WTC11 (cell line): ENCODE measurements at regions not wholly inside any gene's neighbourhood (a gene's known extent, or its start where the extent isn't known, plus 50 kb on each side); places are given as distances from the start of the nearest gene placed in this dataset.

Source experiments
- ATAC-seq: fragments of 200-7000 bp; cut with Tn5 transposase; 2 replicates; pipeline ENCODE4 v1.10.0; 2021; ENCODE audit warnings: mild to moderate bottlenecking, moderate library complexity
- CTCF ChIA-PET: fragments of 300-600 bp; sonication (Branson Sonifier 250); formaldehyde crosslinking; loops from one replicate; lab custom pipeline; 2021; ENCODE audit warnings: antibody characterized with exemption; lab: Charles Lee
- POLR2A ChIA-PET: fragments of 350-600 bp; sonication (Branson Sonifier 250); formaldehyde crosslinking; loops from one replicate; lab custom pipeline; 2021; ENCODE audit warnings: antibody characterized with exemption; lab: Charles Lee
- DNase-seq: peaks from one replicate; pipeline ENCODE4 v3.0.0; 2021; ENCODE audit warnings: low spot score
- H3K27ac Mint-ChIP-seq: 2 replicates; pipeline ENCODE4 v1.8.0; 2021; ENCODE audit warnings: mixed read lengths
- H3K27me3 Mint-ChIP-seq: 2 replicates; pipeline ENCODE4 v1.8.0; 2021; ENCODE audit warnings: low read depth, mild to moderate bottlenecking, moderate library complexity, mixed read lengths
- H3K36me3 Mint-ChIP-seq: 2 replicates; pipeline ENCODE4 v1.8.0; 2021; ENCODE audit warnings: mixed read lengths
- H3K4me1 Mint-ChIP-seq: 2 replicates; pipeline ENCODE4 v1.8.0; 2022; ENCODE audit warnings: mixed read lengths
- H3K4me3 Mint-ChIP-seq: 2 replicates; pipeline ENCODE4 v1.8.0; 2021; ENCODE audit warnings: mild to moderate bottlenecking, moderate library complexity, mixed read lengths
- H3K9me3 Mint-ChIP-seq: 2 replicates; pipeline ENCODE4 v1.8.0; 2021; ENCODE audit warnings: mixed read lengths
- ATF2 ChIP-seq: sonication (generic); formaldehyde crosslinking; IDR thresholded peaks from 2 replicates; pipeline ENCODE4 v1.8.1; 2022; ENCODE audit warnings: low read depth, missing genetic modification reagents, borderline replicate concordance
- ATF3 ChIP-seq: sonication (generic); formaldehyde crosslinking; conservative IDR thresholded peaks from 2 replicates; pipeline ENCODE4 v1.8.1; 2022; ENCODE audit warnings: mild to moderate bottlenecking, missing genetic modification reagents
- CREM ChIP-seq: sonication (generic); formaldehyde crosslinking; IDR thresholded peaks from 2 replicates; pipeline ENCODE4 v1.8.1; 2022; ENCODE audit warnings: mild to moderate bottlenecking, missing genetic modification reagents, moderate library complexity
- ERG ChIP-seq: fragments of 250-450 bp; sonication (Bioruptor Pico); IDR thresholded peaks from 2 replicates; pipeline ENCODE4 v1.8.0; 2021; ENCODE audit warnings: mild to moderate bottlenecking
- FOXK1 ChIP-seq: sonication (generic); formaldehyde crosslinking; IDR thresholded peaks from 2 replicates; pipeline ENCODE4 v1.8.0; 2022; ENCODE audit warnings: mild to moderate bottlenecking, moderate library complexity, missing genetic modification reagents
- FOXP1 ChIP-seq: sonication (generic); formaldehyde crosslinking; IDR thresholded peaks from 2 replicates; pipeline ENCODE4 v1.8.0; 2022; ENCODE audit warnings: missing genetic modification reagents, mild to moderate bottlenecking, moderate library complexity, borderline replicate concordance
- PRDM15 ChIP-seq: sonication (generic); formaldehyde crosslinking; IDR thresholded peaks from 2 replicates; pipeline ENCODE4 v1.8.0; 2022; ENCODE audit warnings: missing genetic modification reagents
- PRRX2 ChIP-seq: fragments of 250-450 bp; sonication (Bioruptor Pico); IDR thresholded peaks from 2 replicates; pipeline ENCODE4 v1.8.0; 2021; ENCODE audit warnings: mild to moderate bottlenecking
- TP53 ChIP-seq: sonication (generic); formaldehyde crosslinking; IDR thresholded peaks from 2 replicates; pipeline ENCODE4 v1.8.1; 2023; ENCODE audit warnings: mild to moderate bottlenecking, missing genetic modification reagents
- USF1 ChIP-seq: sonication (generic); formaldehyde crosslinking; IDR thresholded peaks from 2 replicates; pipeline ENCODE4 v1.8.0; 2022; ENCODE audit warnings: mild to moderate bottlenecking, missing genetic modification reagents
- USF2 ChIP-seq: sonication (generic); formaldehyde crosslinking; IDR thresholded peaks from 2 replicates; pipeline ENCODE4 v1.8.1; 2023; ENCODE audit warnings: mild to moderate bottlenecking, missing genetic modification reagents, moderate library complexity
- ZBTB21 ChIP-seq: sonication (generic); formaldehyde crosslinking; IDR thresholded peaks from 2 replicates; pipeline ENCODE4 v1.8.1; 2023; ENCODE audit warnings: mild to moderate bottlenecking, missing genetic modification reagents, borderline replicate concordance
- ZNF219 ChIP-seq: sonication (generic); formaldehyde crosslinking; IDR thresholded peaks from 2 replicates; pipeline ENCODE4 v1.8.0; 2023; ENCODE audit warnings: missing genetic modification reagents, mild to moderate bottlenecking, borderline replicate concordance
- ZNF317 ChIP-seq: sonication (generic); formaldehyde crosslinking; IDR thresholded peaks from 2 replicates; pipeline ENCODE4 v1.8.1; 2023; ENCODE audit warnings: low read depth, mild to moderate bottlenecking, moderate library complexity, missing genetic modification reagents, borderline replicate concordance
- ZNF512 ChIP-seq: sonication (generic); formaldehyde crosslinking; IDR thresholded peaks from 2 replicates; pipeline ENCODE4 v1.8.1; 2022; ENCODE audit warnings: missing genetic modification reagents, borderline replicate concordance
- ZNF532 ChIP-seq: fragments of 250-450 bp; sonication (Bioruptor Pico); IDR thresholded peaks from 2 replicates; pipeline ENCODE4 v1.9.0; 2021; ENCODE audit warnings: mild to moderate bottlenecking, borderline replicate concordance

- no peak for TF ChIP-seq ZNF532 (CRISPR knock-in tag)
- TF ChIP-seq ZNF219, result no peak
- TF ChIP-seq ATF3, result no peak
- TF ChIP-seq CREM (CRISPR knock-in tag), result no peak
- no peak for TF ChIP-seq USF2 (CRISPR knock-in tag)
- TF ChIP-seq TP53, result no peak
These were observed 161.8 kb downstream of the ETV1 start (continued) for GRCh38 chr7:13827716-13828115.

GRCh38 chr7:13829231-13829630 lies 160.2 kb downstream of the ETV1 start:
- no peak for DNase-seq
- TF ChIP-seq ZBTB21 (CRISPR knock-in tag), result no peak
- H3K36me3 Mint-ChIP-seq, result no peaks in the 10 kb centered on the region

GRCh38 chr7:13829914-13830900 lies 159.3 kb downstream of the ETV1 start:
- Mint-ChIP-seq H3K9me3 (no peaks in the 10 kb centered on the region), H3K27me3 (no peaks in the 10 kb centered on the region), H3K4me1 (peaks cover 22% of the 10 kb centered on the region), H3K4me3 (no peak overlapping the region), H3K36me3 (no peaks in the 10 kb centered on the region), H3K27ac (no peak overlapping the region)
- no peak for ATAC-seq
- ChIA-PET CTCF (no interaction called here), POLR2A (no interaction called here)
- no peak for DNase-seq
- TF ChIP-seq CREM (CRISPR knock-in tag) (no peak), ZNF512 (CRISPR knock-in tag) (no peak), USF1 (CRISPR knock-in tag) (no peak), PRDM15 (no peak), FOXK1 (no peak), FOXP1 (no peak), ATF2 (CRISPR knock-in tag) (no peak), PRRX2 (CRISPR knock-in tag) (no peak), ERG (CRISPR knock-in tag) (no peak), ZNF317 (no peak)

More at GRCh38 chr7:13829231-13829630, 160.2 kb downstream of the ETV1 start:
- Mint-ChIP-seq H3K4me1 (peaks cover 12% of the 10 kb centered on the region), H3K4me3 (no peak overlapping the region), H3K9me3 (no peaks in the 10 kb centered on the region), H3K27me3 (no peaks in the 10 kb centered on the region), H3K27ac (no peak overlapping the region)
- CTCF ChIA-PET, result no interaction called here
- POLR2A ChIA-PET, result no interaction called here
- ATAC-seq, result no peak
